ENCODE measurements at regions not wholly inside any gene's neighbourhood (a gene's known extent, or its start where the extent isn't known, plus 50 kb on each side); places are given as distances from the start of the nearest gene placed in this dataset.

DNA sequence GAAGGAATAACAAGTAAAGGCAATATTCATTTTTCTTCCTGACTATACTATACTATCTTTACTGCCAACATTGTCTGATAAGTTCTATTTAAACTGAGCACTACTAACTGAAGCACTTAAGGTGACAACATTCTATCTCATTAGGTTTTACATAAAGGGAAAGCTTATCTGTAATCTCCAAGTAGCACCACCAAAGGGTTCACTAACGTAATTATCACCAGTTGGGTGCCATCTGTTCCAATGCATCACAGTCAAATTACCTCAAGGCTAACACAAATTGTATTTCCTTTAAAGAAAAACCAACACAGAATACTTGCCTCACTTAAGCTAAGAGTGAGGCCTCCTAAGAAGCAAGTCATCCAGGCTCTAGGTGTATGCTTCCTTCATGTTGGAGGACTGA, 453.8 kb downstream of the RAP2B start:
- Histone ChIP-seq H4K20me1 (ENCODE audit: insufficient read depth, low read length, poor library complexity, severe bottlenecking) (no peaks in the 10 kb centered on the region), H3K9me3 (ENCODE audit: insufficient read depth, low read depth, low read length) (peaks cover 6% of the 10 kb centered on the region; the same call in 1 of the 2 replicates), H3F3A (ENCODE audit: low read depth) (no peaks in the 10 kb centered on the region), H3K9me2 (replicated peaks; ENCODE audit: low read depth, low read length) (no peaks in the 10 kb centered on the region), H2AFZ (ENCODE audit: low read length) (no peak overlapping the region; the same call in 1 of the 2 replicates), H3K4me2 (ENCODE audit: low read depth, low read length, poor library complexity, severe bottlenecking) (no peak overlapping the region), H3K4me1 (ENCODE audit: insufficient read depth, low read length, poor library complexity, severe bottlenecking) (peaks cover 7% of the 10 kb centered on the region), H3K4me3 (ENCODE audit: low read length, poor library complexity, severe bottlenecking) (no peak overlapping the region), H3K36me3 (ENCODE audit: insufficient read depth, low read length) (no peaks in the 10 kb centered on the region), H3K9ac (ENCODE audit: low read depth, low read length, poor library complexity, severe bottlenecking) (no peak overlapping the region), H3K27me3 (ENCODE audit: insufficient read depth, low read length, poor library complexity, severe bottlenecking) (no peaks in the 10 kb centered on the region), H3K79me2 (ENCODE audit: insufficient read depth, low read length) (no peaks in the 10 kb centered on the region)
- TF ChIP-seq, protein P1, sequence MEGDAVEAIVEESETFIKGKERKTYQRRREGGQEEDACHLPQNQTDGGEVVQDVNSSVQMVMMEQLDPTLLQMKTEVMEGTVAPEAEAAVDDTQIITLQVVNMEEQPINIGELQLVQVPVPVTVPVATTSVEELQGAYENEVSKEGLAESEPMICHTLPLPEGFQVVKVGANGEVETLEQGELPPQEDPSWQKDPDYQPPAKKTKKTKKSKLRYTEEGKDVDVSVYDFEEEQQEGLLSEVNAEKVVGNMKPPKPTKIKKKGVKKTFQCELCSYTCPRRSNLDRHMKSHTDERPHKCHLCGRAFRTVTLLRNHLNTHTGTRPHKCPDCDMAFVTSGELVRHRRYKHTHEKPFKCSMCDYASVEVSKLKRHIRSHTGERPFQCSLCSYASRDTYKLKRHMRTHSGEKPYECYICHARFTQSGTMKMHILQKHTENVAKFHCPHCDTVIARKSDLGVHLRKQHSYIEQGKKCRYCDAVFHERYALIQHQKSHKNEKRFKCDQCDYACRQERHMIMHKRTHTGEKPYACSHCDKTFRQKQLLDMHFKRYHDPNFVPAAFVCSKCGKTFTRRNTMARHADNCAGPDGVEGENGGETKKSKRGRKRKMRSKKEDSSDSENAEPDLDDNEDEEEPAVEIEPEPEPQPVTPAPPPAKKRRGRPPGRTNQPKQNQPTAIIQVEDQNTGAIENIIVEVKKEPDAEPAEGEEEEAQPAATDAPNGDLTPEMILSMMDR (conservative IDR thresholded peaks at IDR 0.05; ENCODE audit: low read length) = no peak
- no peak for TF ChIP-seq EZH2phosphoT487 (IDR thresholded peaks at IDR 0.05; ENCODE audit: borderline replicate concordance)

DNA sequence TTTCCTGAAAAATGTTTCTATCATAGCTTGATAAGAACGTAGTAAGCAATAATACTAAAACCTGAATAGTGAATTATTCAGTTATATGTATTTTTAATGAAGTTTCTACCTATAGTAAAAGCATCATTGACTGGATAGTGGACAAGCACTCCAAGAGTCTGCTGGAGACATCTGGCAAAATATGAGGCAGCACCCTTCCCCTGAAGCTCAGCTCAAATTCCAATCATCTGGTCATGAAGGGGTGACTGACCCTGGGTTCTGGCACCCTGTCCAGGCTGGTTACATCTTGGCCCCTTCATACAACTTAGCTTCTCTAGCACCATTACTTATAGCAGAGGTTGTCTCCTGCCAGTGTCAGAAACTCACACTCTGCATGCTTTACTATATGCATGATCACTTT, 455.4 kb downstream of the RAP2B start:
- Histone ChIP-seq H4K20me1 (ENCODE audit: insufficient read depth, low read length, poor library complexity, severe bottlenecking) (no peaks in the 10 kb centered on the region), H3K9me2 (replicated peaks; ENCODE audit: low read depth, low read length) (no peaks in the 10 kb centered on the region), H3K27me3 (ENCODE audit: insufficient read depth, low read length, poor library complexity, severe bottlenecking) (no peaks in the 10 kb centered on the region), H3K79me2 (ENCODE audit: insufficient read depth, low read length) (no peaks in the 10 kb centered on the region), H3K9me3 (ENCODE audit: insufficient read depth, low read depth, low read length) (peaks cover 6% of the 10 kb centered on the region; the same call in 1 of the 2 replicates), H3K9ac (ENCODE audit: low read depth, low read length, poor library complexity, severe bottlenecking) (no peak overlapping the region), H3K4me2 (ENCODE audit: low read depth, low read length, poor library complexity, severe bottlenecking) (no peak overlapping the region), H2AFZ (ENCODE audit: low read length) (no peak overlapping the region), H3F3A (ENCODE audit: low read depth) (no peaks in the 10 kb centered on the region), H3K36me3 (ENCODE audit: insufficient read depth, low read length) (no peaks in the 10 kb centered on the region), H3K4me1 (ENCODE audit: insufficient read depth, low read length, poor library complexity, severe bottlenecking) (peaks cover 19% of the 10 kb centered on the region), H3K4me3 (ENCODE audit: low read length, poor library complexity, severe bottlenecking) (no peak overlapping the region)
- TF ChIP-seq, protein P1 (conservative IDR thresholded peaks at IDR 0.05; ENCODE audit: low read length) = no peak
- no peak for TF ChIP-seq EZH2phosphoT487 (IDR thresholded peaks at IDR 0.05; ENCODE audit: borderline replicate concordance)

DNA sequence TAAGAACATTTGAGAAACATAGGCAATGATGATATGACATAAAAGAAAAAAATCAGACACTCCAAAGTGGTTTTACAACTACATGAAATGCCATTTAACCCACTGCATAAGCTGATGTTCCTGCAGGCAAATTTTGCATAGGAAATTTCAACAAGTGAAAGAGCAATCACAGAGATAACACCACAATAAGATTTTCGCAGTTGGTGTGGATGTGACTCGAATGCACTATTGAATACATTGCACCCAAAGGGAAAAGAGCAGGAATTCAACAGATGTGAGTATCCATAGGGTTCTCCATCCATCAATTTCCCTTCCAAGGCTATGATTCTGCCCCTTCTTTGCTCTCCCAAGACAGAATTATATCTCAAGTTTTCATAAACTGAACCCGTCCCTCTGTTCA, 456.1 kb downstream of the RAP2B start:
- no peaks in the 10 kb centered on the region for H4K20me1 ChIP-seq (ENCODE audit: insufficient read depth, low read length, poor library complexity, severe bottlenecking)
- no peaks in the 10 kb centered on the region for H3K27me3 ChIP-seq (ENCODE audit: insufficient read depth, low read length, poor library complexity, severe bottlenecking)
- no peak overlapping the region for H3K9ac ChIP-seq (ENCODE audit: low read depth, low read length, poor library complexity, severe bottlenecking)
- H3K4me1 ChIP-seq (ENCODE audit: insufficient read depth, low read length, poor library complexity, severe bottlenecking) = peaks cover 25% of the 10 kb centered on the region
- H3K9me3 ChIP-seq (ENCODE audit: insufficient read depth, low read depth, low read length) = peaks cover 6% of the 10 kb centered on the region; the same call in 1 of the 2 replicates
- no peak overlapping the region for H3K4me2 ChIP-seq (ENCODE audit: low read depth, low read length, poor library complexity, severe bottlenecking)
- no peaks in the 10 kb centered on the region for H3K36me3 ChIP-seq (ENCODE audit: insufficient read depth, low read length)
- TF ChIP-seq EZH2phosphoT487 (IDR thresholded peaks at IDR 0.05; ENCODE audit: borderline replicate concordance) = no peak
- TF ChIP-seq, protein P1 (conservative IDR thresholded peaks at IDR 0.05; ENCODE audit: low read length) = no peak
- H3K79me2 ChIP-seq (ENCODE audit: insufficient read depth, low read length) = no peaks in the 10 kb centered on the region
- H3F3A ChIP-seq (ENCODE audit: low read depth) = no peaks in the 10 kb centered on the region
- no peak overlapping the region for H3K4me3 ChIP-seq (ENCODE audit: low read length, poor library complexity, severe bottlenecking)
- no peaks in the 10 kb centered on the region for H3K9me2 ChIP-seq (replicated peaks; ENCODE audit: low read depth, low read length)
- no peak overlapping the region for H2AFZ ChIP-seq (ENCODE audit: low read length)
